Panc1 (cell line): ENCODE measurements at regions not wholly inside any gene's neighbourhood (a gene's known extent, or its start where the extent isn't known, plus 50 kb on each side); places are given as distances from the start of the nearest gene placed in this dataset.

Experiments used
- ATAC-seq: fragments of 200-7000 bp; cut with Tn5 transposase; 2 replicates; pipeline ENCODE4 v1.9.1; 2020; ENCODE audit warnings: mild to moderate bottlenecking, moderate library complexity
- BruUV-seq: library from RNA; stranded (reverse); fragments of 400-500 nt; replicated peaks from 2 replicates; lab custom pipeline; 2021; lab: Mats Ljungman, UMichigan
- CTCF ChIA-PET: fragments of 300-600 bp; sonication (Branson Sonifier 250); formaldehyde crosslinking; loops from one replicate; lab custom pipeline; 2022; ENCODE audit warnings: antibody characterized with exemption; lab: Charles Lee
- POLR2A ChIA-PET: fragments of 300-600 bp; sonication (Branson Sonifier 250); formaldehyde crosslinking; loops from one replicate; lab custom pipeline; 2022; ENCODE audit warnings: antibody characterized with exemption; lab: Charles Lee
- DNase-seq: peaks from one replicate; pipeline ENCODE4 v3.0.0-alpha.2; 2010; ENCODE audit warnings: low read depth, low spot score
- H3K27ac ChIP-seq: 2 replicates; pipeline ENCODE4 v1.5.1; 2011; ENCODE audit warnings: mild to moderate bottlenecking, low read length, inconsistent platforms
- H3K27me3 ChIP-seq: fragments of 200-500 bp; sonication (Bioruptor generic); 2 replicates; pipeline ENCODE4 v1.6.0; 2014; ENCODE audit warnings: low read length, inconsistent platforms; ENCODE audit not compliant: control insufficient read depth, insufficient read depth
- H3K36me3 ChIP-seq: fragments of 200-500 bp; sonication (Bioruptor generic); 2 replicates; pipeline ENCODE4 v1.5.1; 2014; ENCODE audit warnings: inconsistent platforms, mild to moderate bottlenecking, low read length, moderate library complexity; ENCODE audit not compliant: control insufficient read depth, insufficient read depth
- H3K4me1 ChIP-seq: 2 replicates; pipeline ENCODE4 v1.5.1; 2011; ENCODE audit warnings: inconsistent platforms, mild to moderate bottlenecking, low read length, moderate library complexity; ENCODE audit not compliant: control insufficient read depth, insufficient read depth
- H3K4me3 ChIP-seq, 2 experiments: 2 replicates each; pipeline ENCODE4 v1.5.1; 2011 to 2012; ENCODE audit warnings: low read depth in 2 of 2, low read length in 2 of 2, mild to moderate bottlenecking in 2 of 2, inconsistent platforms in 1 of 2, moderate library complexity in 1 of 2
- H3K9me3 ChIP-seq: fragments of 200-500 bp; sonication (Bioruptor generic); 2 replicates; pipeline ENCODE4 v1.5.1; 2014; ENCODE audit warnings: low read depth, mild to moderate bottlenecking, inconsistent platforms, low read length, moderate library complexity; ENCODE audit not compliant: control insufficient read depth, insufficient read depth
- POLR2AphosphoS5 ChIP-seq: IDR thresholded peaks from 2 replicates; pipeline ENCODE4 v1.6.1; 2012; ENCODE audit warnings: mild to moderate bottlenecking, low read depth, low read length, moderate library complexity
- SIN3A ChIP-seq: IDR thresholded peaks from 2 replicates; pipeline ENCODE4 v1.6.1; 2012; ENCODE audit warnings: low read depth, mild to moderate bottlenecking, low read length, moderate library complexity, borderline replicate concordance; ENCODE audit not compliant: insufficient read depth
- TCF7L2 ChIP-seq: IDR thresholded peaks from 2 replicates; pipeline ENCODE4 v1.6.1; 2011; ENCODE audit warnings: mild to moderate bottlenecking, low read depth, low read length, inconsistent platforms
- in situ Hi-C: cut with HindIII; loops from 2 replicates; pipeline ENCODE4 v1.10.0; 2016; ENCODE audit warnings: low sequenced_read_pairs, low pct_unique_long_range_greater_than_20kb
- intact Hi-C: fragments of 100-400 bp; cut with micrococcal nuclease; formaldehyde crosslinking; loops from one replicate; pipeline ENCODE4 v1.10.0; 2022; ENCODE audit not compliant: unreplicated experiment
- TF ChIP-seq, protein P1 (sequence below), 2 experiments: IDR thresholded peaks; 2 replicates each; pipeline ENCODE4 v1.6.1; 2011 to 2012; ENCODE audit warnings: low read depth in 2 of 2, control low read depth in 1 of 2, low read length in 1 of 2, mild to moderate bottlenecking in 1 of 2, moderate library complexity in 1 of 2; ENCODE audit not compliant: insufficient read depth in 1 of 2
- TF ChIP-seq, protein P2 (sequence below): fragments of 450-650 bp; IDR thresholded peaks from 2 replicates; pipeline ENCODE4 v1.5.1; 2017; ENCODE audit warnings: mild to moderate bottlenecking

DNA sequence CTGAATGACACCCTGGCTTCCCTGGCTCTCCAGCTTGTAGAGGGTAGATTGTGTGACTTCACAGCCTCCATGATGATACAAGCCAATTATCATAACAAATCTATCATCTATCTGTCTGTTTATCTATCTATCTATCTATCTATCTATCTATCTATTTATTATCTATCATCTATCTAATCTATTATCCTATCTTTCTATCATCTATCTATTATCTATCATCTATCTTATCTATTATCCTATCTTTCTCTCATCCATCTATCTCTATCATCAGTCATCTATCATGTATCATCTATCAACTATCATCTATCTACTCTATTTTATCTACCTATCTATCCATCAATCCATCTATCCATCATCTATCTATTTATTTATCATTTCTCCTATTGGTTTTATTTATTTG is 361.8 kb downstream of the RNF144A start:
- Histone ChIP-seq H3K9me3 (no peaks in the 10 kb centered on the region), H3K4me1 (no peaks in the 10 kb centered on the region), H3K27ac (no peak overlapping the region), H3K27me3 (no peaks in the 10 kb centered on the region), H3K4me3 (no peak overlapping the region), H3K36me3 (no peaks in the 10 kb centered on the region)
- intact Hi-C loops: no loop called here
- no peak for TF ChIP-seq SIN3A
- TF ChIP-seq, protein P1, sequence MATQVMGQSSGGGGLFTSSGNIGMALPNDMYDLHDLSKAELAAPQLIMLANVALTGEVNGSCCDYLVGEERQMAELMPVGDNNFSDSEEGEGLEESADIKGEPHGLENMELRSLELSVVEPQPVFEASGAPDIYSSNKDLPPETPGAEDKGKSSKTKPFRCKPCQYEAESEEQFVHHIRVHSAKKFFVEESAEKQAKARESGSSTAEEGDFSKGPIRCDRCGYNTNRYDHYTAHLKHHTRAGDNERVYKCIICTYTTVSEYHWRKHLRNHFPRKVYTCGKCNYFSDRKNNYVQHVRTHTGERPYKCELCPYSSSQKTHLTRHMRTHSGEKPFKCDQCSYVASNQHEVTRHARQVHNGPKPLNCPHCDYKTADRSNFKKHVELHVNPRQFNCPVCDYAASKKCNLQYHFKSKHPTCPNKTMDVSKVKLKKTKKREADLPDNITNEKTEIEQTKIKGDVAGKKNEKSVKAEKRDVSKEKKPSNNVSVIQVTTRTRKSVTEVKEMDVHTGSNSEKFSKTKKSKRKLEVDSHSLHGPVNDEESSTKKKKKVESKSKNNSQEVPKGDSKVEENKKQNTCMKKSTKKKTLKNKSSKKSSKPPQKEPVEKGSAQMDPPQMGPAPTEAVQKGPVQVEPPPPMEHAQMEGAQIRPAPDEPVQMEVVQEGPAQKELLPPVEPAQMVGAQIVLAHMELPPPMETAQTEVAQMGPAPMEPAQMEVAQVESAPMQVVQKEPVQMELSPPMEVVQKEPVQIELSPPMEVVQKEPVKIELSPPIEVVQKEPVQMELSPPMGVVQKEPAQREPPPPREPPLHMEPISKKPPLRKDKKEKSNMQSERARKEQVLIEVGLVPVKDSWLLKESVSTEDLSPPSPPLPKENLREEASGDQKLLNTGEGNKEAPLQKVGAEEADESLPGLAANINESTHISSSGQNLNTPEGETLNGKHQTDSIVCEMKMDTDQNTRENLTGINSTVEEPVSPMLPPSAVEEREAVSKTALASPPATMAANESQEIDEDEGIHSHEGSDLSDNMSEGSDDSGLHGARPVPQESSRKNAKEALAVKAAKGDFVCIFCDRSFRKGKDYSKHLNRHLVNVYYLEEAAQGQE (IDR thresholded peaks at IDR 0.05; ENCODE audit: insufficient read depth in 1 of 2, low read depth in 2 of 2, low read length in 1 of 2): no peak
- no peak for TF ChIP-seq POLR2AphosphoS5
- ChIA-PET POLR2A (no interaction called here), CTCF (no interaction called here)
- in situ Hi-C loops: no loop called here
- DNase-seq (no peak), ATAC-seq (no peak)
- no TSS peak for BruUV-seq

DNA sequence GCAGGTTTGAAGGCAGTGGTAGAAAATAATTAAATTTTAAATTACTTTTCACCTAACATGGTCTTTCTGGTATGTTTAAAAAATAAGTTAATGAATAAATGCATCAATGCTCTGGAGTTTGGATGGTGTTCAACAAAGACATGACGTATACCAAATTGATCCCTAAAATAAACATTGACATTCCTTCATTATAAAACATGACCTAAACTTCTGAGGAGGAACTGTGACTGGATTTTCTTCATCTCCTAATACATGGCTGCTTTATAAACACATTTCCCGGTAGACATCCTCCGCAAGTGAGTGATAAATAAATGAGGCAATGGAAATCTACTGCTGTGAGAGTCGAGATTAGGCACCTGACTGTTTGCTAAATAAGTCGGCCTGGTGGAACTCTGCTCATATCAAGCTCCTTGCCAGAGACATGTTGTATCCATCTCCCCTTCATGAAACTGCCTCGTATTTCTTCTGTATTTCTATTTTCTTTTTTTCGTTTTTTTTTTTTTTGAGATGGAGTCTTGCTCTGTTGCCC is 362.3 kb downstream of the RNF144A start:
- intact Hi-C loops: no loop called here

More for the DNA sequence above, 362.3 kb downstream of the RNF144A start:
- no peak for DNase-seq
- Histone ChIP-seq H3K36me3 (no peaks in the 10 kb centered on the region), H3K27me3 (no peaks in the 10 kb centered on the region), H3K9me3 (no peaks in the 10 kb centered on the region), H3K27ac (no peak overlapping the region), H3K4me1 (no peaks in the 10 kb centered on the region), H3K4me3 (no peak overlapping the region)
- no TSS peak for BruUV-seq
- in situ Hi-C loops: no loop called here
- ChIA-PET POLR2A (interaction anchor here (0.7 kb wide), 1 partner anchor 198 kb away, joined by 6 read pairs; no protein-coding TSS in a partner anchor), CTCF (no interaction called here)
- TF ChIP-seq POLR2AphosphoS5 (no peak), TCF7L2 (no peak), SIN3A (no peak)
- TF ChIP-seq, protein P2, sequence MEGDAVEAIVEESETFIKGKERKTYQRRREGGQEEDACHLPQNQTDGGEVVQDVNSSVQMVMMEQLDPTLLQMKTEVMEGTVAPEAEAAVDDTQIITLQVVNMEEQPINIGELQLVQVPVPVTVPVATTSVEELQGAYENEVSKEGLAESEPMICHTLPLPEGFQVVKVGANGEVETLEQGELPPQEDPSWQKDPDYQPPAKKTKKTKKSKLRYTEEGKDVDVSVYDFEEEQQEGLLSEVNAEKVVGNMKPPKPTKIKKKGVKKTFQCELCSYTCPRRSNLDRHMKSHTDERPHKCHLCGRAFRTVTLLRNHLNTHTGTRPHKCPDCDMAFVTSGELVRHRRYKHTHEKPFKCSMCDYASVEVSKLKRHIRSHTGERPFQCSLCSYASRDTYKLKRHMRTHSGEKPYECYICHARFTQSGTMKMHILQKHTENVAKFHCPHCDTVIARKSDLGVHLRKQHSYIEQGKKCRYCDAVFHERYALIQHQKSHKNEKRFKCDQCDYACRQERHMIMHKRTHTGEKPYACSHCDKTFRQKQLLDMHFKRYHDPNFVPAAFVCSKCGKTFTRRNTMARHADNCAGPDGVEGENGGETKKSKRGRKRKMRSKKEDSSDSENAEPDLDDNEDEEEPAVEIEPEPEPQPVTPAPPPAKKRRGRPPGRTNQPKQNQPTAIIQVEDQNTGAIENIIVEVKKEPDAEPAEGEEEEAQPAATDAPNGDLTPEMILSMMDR: no peak
- TF ChIP-seq, protein P1 (IDR thresholded peaks at IDR 0.05; ENCODE audit: insufficient read depth in 1 of 2, low read depth in 2 of 2, low read length in 1 of 2): no peak
- no peak for ATAC-seq
